PC-3 (cell line): ENCODE measurements at regions not wholly inside any gene's neighbourhood (a gene's known extent, or its start where the extent isn't known, plus 50 kb on each side); places are given as distances from the start of the nearest gene placed in this dataset.

Experiments
- ATAC-seq: fragments of 200-7000 bp; cut with Tn5 transposase; 2 replicates; pipeline ENCODE4 v1.9.1; 2020; ENCODE audit warnings: mild to moderate bottlenecking, moderate library complexity
- BruUV-seq: library from RNA; stranded (reverse); fragments of 400-500 nt; replicated peaks from 2 replicates; lab custom pipeline; 2021; lab: Mats Ljungman, UMichigan
- CTCF ChIA-PET: fragments of 300-600 bp; sonication (Branson Sonifier 250); formaldehyde crosslinking; loops from one replicate; lab custom pipeline; 2022; ENCODE audit warnings: antibody characterized with exemption; lab: Charles Lee
- POLR2A ChIA-PET: fragments of 300-600 bp; sonication (Branson Sonifier 250); formaldehyde crosslinking; loops from one replicate; lab custom pipeline; 2022; ENCODE audit warnings: antibody characterized with exemption; ENCODE audit not compliant: unreplicated experiment; lab: Charles Lee
- DNase-seq: peaks from one replicate; pipeline ENCODE4 v3.0.0-alpha.2; 2015
- H2AFZ ChIP-seq: fragments of 300-600 bp; sonication (generic); 2 replicates; pipeline ENCODE4 v1.6.0; 2016; ENCODE audit warnings: antibody characterized with exemption, low read length
- H3F3A ChIP-seq: fragments of 300-600 bp; sonication (generic); one replicate; pipeline ENCODE4 v1.6.0; 2017; ENCODE audit warnings: antibody characterized with exemption, low read length, control low read depth, mild to moderate bottlenecking; ENCODE audit not compliant: unreplicated experiment
- H3K27ac ChIP-seq: fragments of 300-600 bp; sonication (generic); 2 replicates; pipeline ENCODE4 v1.5.1; 2016; ENCODE audit warnings: mild to moderate bottlenecking, low read length
- H3K27me3 ChIP-seq: fragments of 300-600 bp; sonication (generic); 2 replicates; pipeline ENCODE4 v1.6.1; 2016; ENCODE audit warnings: low read length, mixed read lengths
- H3K36me3 ChIP-seq: fragments of 300-600 bp; sonication (generic); 2 replicates; pipeline ENCODE4 v1.6.1; 2016; ENCODE audit warnings: low read depth, mixed run types, low read length, mixed read lengths
- H3K4me1 ChIP-seq: fragments of 300-600 bp; sonication (generic); 2 replicates; pipeline ENCODE4 v1.5.1; 2016; ENCODE audit warnings: low read length; ENCODE audit not compliant: insufficient read depth
- H3K4me2 ChIP-seq: fragments of 300-600 bp; sonication (generic); 2 replicates; pipeline ENCODE4 v1.6.0; 2016; ENCODE audit warnings: low read length
- H3K4me3 ChIP-seq: fragments of 300-600 bp; sonication (generic); 2 replicates; pipeline ENCODE4 v1.5.1; 2016; ENCODE audit warnings: mild to moderate bottlenecking, low read length, mixed read lengths
- H3K79me2 ChIP-seq: fragments of 300-600 bp; sonication (generic); 2 replicates; pipeline ENCODE4 v1.6.1; 2017; ENCODE audit warnings: low read length, mixed read lengths
- H3K9ac ChIP-seq: fragments of 300-600 bp; sonication (generic); 2 replicates; pipeline ENCODE4 v1.6.0; 2016; ENCODE audit warnings: mild to moderate bottlenecking, low read length
- H3K9me2 ChIP-seq: fragments of 300-600 bp; sonication (generic); replicated peaks from 2 replicates; pipeline ENCODE4 v1.6.1; 2016; ENCODE audit warnings: mixed run types, low read length, mixed read lengths
- H3K9me3 ChIP-seq: fragments of 300-600 bp; sonication (generic); 2 replicates; pipeline ENCODE4 v1.6.1; 2016; ENCODE audit warnings: low read length, mixed read lengths
- H4K20me1 ChIP-seq: fragments of 300-600 bp; sonication (generic); 2 replicates; pipeline ENCODE4 v1.6.1; 2016; ENCODE audit warnings: low read length, mixed read lengths
- CTCF ChIP-seq: fragments of 300-600 bp; sonication (generic); conservative IDR thresholded peaks from 2 replicates; pipeline ENCODE4 v1.5.1; 2017; ENCODE audit warnings: antibody characterized with exemption, low read depth, mild to moderate bottlenecking, low read length
- EZH2 ChIP-seq: fragments of 300-600 bp; sonication (generic); IDR thresholded peaks from one replicate; pipeline ENCODE4 v1.6.1; 2017; ENCODE audit warnings: antibody characterized with exemption, mild to moderate bottlenecking, low read length; ENCODE audit not compliant: unreplicated experiment
- EZH2phosphoT487 ChIP-seq: fragments of 300-600 bp; sonication (generic); IDR thresholded peaks from 2 replicates; pipeline ENCODE4 v1.6.1; 2018; ENCODE audit warnings: mild to moderate bottlenecking, antibody characterized with exemption, low read length, borderline replicate concordance
- intact Hi-C: fragments of 100-400 bp; cut with micrococcal nuclease; formaldehyde crosslinking; loops from 2 replicates; pipeline ENCODE4 v1.9.0; 2023

GRCh38 chr5:73305386-73305785 is 132.4 kb downstream of the TMEM174 start:
- TF ChIP-seq CTCF, result no peak
- TF ChIP-seq EZH2, result no peak
- TF ChIP-seq EZH2phosphoT487, result no peak

GRCh38 chr5:73304381-73304780 is 131.4 kb downstream of the TMEM174 start:
- H3K36me3 ChIP-seq, result no peaks in the 10 kb centered on the region
- no peak for ATAC-seq
- H3K79me2 ChIP-seq, result no peaks in the 10 kb centered on the region
- H3K4me1 ChIP-seq, result peaks cover 7% of the 10 kb centered on the region; the same call in 1 of the 2 replicates
- no peaks in the 10 kb centered on the region for H4K20me1 ChIP-seq
- no peaks in the 10 kb centered on the region for H3K27me3 ChIP-seq
- H3F3A ChIP-seq, result no peaks in the 10 kb centered on the region
- no peak for TF ChIP-seq EZH2phosphoT487
- TF ChIP-seq EZH2, result no peak
- no peak for TF ChIP-seq CTCF
- CTCF ChIA-PET, result no interaction called here
- no peak for DNase-seq
- no TSS peak for BruUV-seq
- intact Hi-C loops, result loop anchor here (10.0 kb wide), 1 partner anchor 220 kb away; no protein-coding TSS in a partner anchor
- no peaks in the 10 kb centered on the region for H3K9me3 ChIP-seq
- H2AFZ ChIP-seq, result no peak overlapping the region
- H3K9ac ChIP-seq, result no peak overlapping the region
- H3K27ac ChIP-seq, result no peak overlapping the region
- no peak overlapping the region for H3K4me3 ChIP-seq
- no peaks in the 10 kb centered on the region for H3K9me2 ChIP-seq
- no peak overlapping the region for H3K4me2 ChIP-seq
- POLR2A ChIA-PET, result no interaction called here

More at GRCh38 chr5:73305386-73305785, 132.4 kb downstream of the TMEM174 start:
- H3K4me1 ChIP-seq, result peaks cover 7% of the 10 kb centered on the region; the same call in 1 of the 2 replicates
- H2AFZ ChIP-seq, result no peak overlapping the region
- ATAC-seq (no peak), DNase-seq (no peak)
- ChIA-PET CTCF (no interaction called here), POLR2A (no interaction called here)
- intact Hi-C loops, result loop anchor here (10.0 kb wide), 1 partner anchor 221 kb away; no protein-coding TSS in a partner anchor
- H3K27me3 ChIP-seq, result no peaks in the 10 kb centered on the region
- H4K20me1 ChIP-seq, result no peaks in the 10 kb centered on the region
- H3K27ac ChIP-seq, result no peak overlapping the region
- BruUV-seq, result no TSS peak
- no peaks in the 10 kb centered on the region for H3F3A ChIP-seq
- H3K9me2 ChIP-seq, result no peaks in the 10 kb centered on the region
- no peak overlapping the region for H3K4me3 ChIP-seq
- no peaks in the 10 kb centered on the region for H3K79me2 ChIP-seq
- H3K9ac ChIP-seq, result no peak overlapping the region
- H3K36me3 ChIP-seq, result no peaks in the 10 kb centered on the region
- no peak overlapping the region for H3K4me2 ChIP-seq
- H3K9me3 ChIP-seq, result no peaks in the 10 kb centered on the region

- Histone ChIP-seq H3K4me1 (peaks cover 12% of the 10 kb centered on the region), H3K9me3 (no peaks in the 10 kb centered on the region), H3F3A (no peaks in the 10 kb centered on the region), H3K27ac (no peak overlapping the region), H3K4me3 (no peak overlapping the region), H3K4me2 (no peak overlapping the region), H3K36me3 (no peaks in the 10 kb centered on the region), H3K27me3 (no peaks in the 10 kb centered on the region), H3K9me2 (no peaks in the 10 kb centered on the region), H4K20me1 (no peaks in the 10 kb centered on the region), H3K79me2 (no peaks in the 10 kb centered on the region), H2AFZ (no peak overlapping the region), H3K9ac (no peak overlapping the region)
- POLR2A ChIA-PET, result no interaction called here
- TF ChIP-seq EZH2, result no peak
- no peak for TF ChIP-seq CTCF
- TF ChIP-seq EZH2phosphoT487, result no peak
- ATAC-seq (no peak), DNase-seq (no peak)
- CTCF ChIA-PET, result no interaction called here
- BruUV-seq, result no TSS peak
- intact Hi-C loops, result loop anchor here (10.0 kb wide), 1 partner anchor 219 kb away; no protein-coding TSS in a partner anchor
Observed at GRCh38 chr5:73303148-73304079, 130.4 kb downstream of the TMEM174 start.
